WTC11 (cell line): ENCODE measurements at regions not wholly inside any gene's neighbourhood (a gene's known extent, or its start where the extent isn't known, plus 50 kb on each side); places are given as distances from the start of the nearest gene placed in this dataset.

Source experiments
- ATAC-seq: fragments of 200-7000 bp; cut with Tn5 transposase; 2 replicates; pipeline ENCODE4 v1.10.0; 2021; ENCODE audit warnings: mild to moderate bottlenecking, moderate library complexity
- CTCF ChIA-PET: fragments of 300-600 bp; sonication (Branson Sonifier 250); formaldehyde crosslinking; loops from one replicate; lab custom pipeline; 2021; ENCODE audit warnings: antibody characterized with exemption; lab: Charles Lee
- POLR2A ChIA-PET: fragments of 350-600 bp; sonication (Branson Sonifier 250); formaldehyde crosslinking; loops from one replicate; lab custom pipeline; 2021; ENCODE audit warnings: antibody characterized with exemption; lab: Charles Lee
- DNase-seq: peaks from one replicate; pipeline ENCODE4 v3.0.0; 2021; ENCODE audit warnings: low spot score
- H3K27ac Mint-ChIP-seq: 2 replicates; pipeline ENCODE4 v1.8.0; 2021; ENCODE audit warnings: mixed read lengths
- H3K27me3 Mint-ChIP-seq: 2 replicates; pipeline ENCODE4 v1.8.0; 2021; ENCODE audit warnings: low read depth, mild to moderate bottlenecking, moderate library complexity, mixed read lengths
- H3K36me3 Mint-ChIP-seq: 2 replicates; pipeline ENCODE4 v1.8.0; 2021; ENCODE audit warnings: mixed read lengths
- H3K4me1 Mint-ChIP-seq: 2 replicates; pipeline ENCODE4 v1.8.0; 2022; ENCODE audit warnings: mixed read lengths
- H3K4me3 Mint-ChIP-seq: 2 replicates; pipeline ENCODE4 v1.8.0; 2021; ENCODE audit warnings: mild to moderate bottlenecking, moderate library complexity, mixed read lengths
- H3K9me3 Mint-ChIP-seq: 2 replicates; pipeline ENCODE4 v1.8.0; 2021; ENCODE audit warnings: mixed read lengths
- ATF1 ChIP-seq: sonication (generic); formaldehyde crosslinking; IDR thresholded peaks from 2 replicates; pipeline ENCODE4 v1.8.1; 2023; ENCODE audit warnings: mild to moderate bottlenecking, moderate library complexity, missing genetic modification reagents
- CBFB ChIP-seq: sonication (generic); formaldehyde crosslinking; IDR thresholded peaks from 2 replicates; pipeline ENCODE4 v1.8.1; 2022; ENCODE audit warnings: mild to moderate bottlenecking, low read depth, missing genetic modification reagents
- EMX1 ChIP-seq: fragments of 250-450 bp; sonication (Bioruptor Pico); IDR thresholded peaks from 2 replicates; pipeline ENCODE4 v1.8.0; 2021; ENCODE audit warnings: mild to moderate bottlenecking
- FOXJ3 ChIP-seq: sonication (generic); formaldehyde crosslinking; IDR thresholded peaks from 2 replicates; pipeline ENCODE4 v1.9.0; 2021; ENCODE audit warnings: missing genetic modification reagents, mild to moderate bottlenecking, borderline replicate concordance
- FOXP1 ChIP-seq: sonication (generic); formaldehyde crosslinking; IDR thresholded peaks from 2 replicates; pipeline ENCODE4 v1.8.0; 2022; ENCODE audit warnings: missing genetic modification reagents, mild to moderate bottlenecking, moderate library complexity, borderline replicate concordance
- JAZF1 ChIP-seq: fragments of 250-450 bp; sonication (Bioruptor Pico); IDR thresholded peaks from 2 replicates; pipeline ENCODE4 v1.9.0; 2021; ENCODE audit warnings: moderate library complexity, mild to moderate bottlenecking, inconsistent platforms
- MXD4 ChIP-seq: fragments of 250-450 bp; sonication (Bioruptor Pico); IDR thresholded peaks from 2 replicates; pipeline ENCODE4 v1.8.0; 2021; ENCODE audit warnings: mild to moderate bottlenecking, moderate library complexity, borderline replicate concordance
- NFATC4 ChIP-seq: fragments of 250-450 bp; sonication (Bioruptor Pico); IDR thresholded peaks from 2 replicates; pipeline ENCODE4 v1.9.0; 2021; ENCODE audit warnings: mild to moderate bottlenecking
- NFE2L1 ChIP-seq: sonication (generic); formaldehyde crosslinking; IDR thresholded peaks from 2 replicates; pipeline ENCODE4 v1.8.1; 2023; ENCODE audit warnings: missing genetic modification reagents
- OVOL2 ChIP-seq: fragments of 250-450 bp; sonication (Bioruptor Pico); IDR thresholded peaks from 2 replicates; pipeline ENCODE4 v1.9.0; 2021; ENCODE audit warnings: mild to moderate bottlenecking, borderline replicate concordance
- SOX15 ChIP-seq: fragments of 250-450 bp; sonication (Bioruptor Pico); IDR thresholded peaks from 2 replicates; pipeline ENCODE4 v1.9.0; 2021; ENCODE audit warnings: mild to moderate bottlenecking
- TEAD1 ChIP-seq: sonication (generic); formaldehyde crosslinking; IDR thresholded peaks from 2 replicates; pipeline ENCODE4 v1.8.0; 2022; ENCODE audit warnings: mild to moderate bottlenecking, missing genetic modification reagents
- TP53 ChIP-seq: sonication (generic); formaldehyde crosslinking; IDR thresholded peaks from 2 replicates; pipeline ENCODE4 v1.8.1; 2023; ENCODE audit warnings: mild to moderate bottlenecking, missing genetic modification reagents
- ZNF121 ChIP-seq: sonication (generic); formaldehyde crosslinking; IDR thresholded peaks from 2 replicates; pipeline ENCODE4 v1.8.0; 2023; ENCODE audit warnings: missing genetic modification reagents
- ZNF317 ChIP-seq: sonication (generic); formaldehyde crosslinking; IDR thresholded peaks from 2 replicates; pipeline ENCODE4 v1.8.1; 2023; ENCODE audit warnings: low read depth, mild to moderate bottlenecking, moderate library complexity, missing genetic modification reagents, borderline replicate concordance
- ZNF423 ChIP-seq: fragments of 250-450 bp; sonication (Bioruptor Pico); IDR thresholded peaks from 2 replicates; pipeline ENCODE4 v2.1.2; 2022; ENCODE audit warnings: mild to moderate bottlenecking, moderate library complexity
- TF ChIP-seq, protein P1 (sequence below): sonication (generic); formaldehyde crosslinking; IDR thresholded peaks from 2 replicates; pipeline ENCODE4 v1.8.0; 2022; ENCODE audit warnings: missing genetic modification reagents
- TF ChIP-seq, protein P2 (sequence below): fragments of 250-450 bp; sonication (Bioruptor Pico); IDR thresholded peaks from 2 replicates; pipeline ENCODE4 v2.1.2; 2022; ENCODE audit warnings: mild to moderate bottlenecking, moderate library complexity
- TF ChIP-seq, protein P3 (sequence below): sonication (generic); formaldehyde crosslinking; IDR thresholded peaks from 2 replicates; pipeline ENCODE4 v1.8.0; 2023; ENCODE audit warnings: missing genetic modification reagents, mild to moderate bottlenecking, borderline replicate concordance
- TF ChIP-seq, protein P4 (sequence below): sonication (generic); formaldehyde crosslinking; IDR thresholded peaks from 2 replicates; pipeline ENCODE4 v1.8.0; 2022; ENCODE audit warnings: mild to moderate bottlenecking, missing genetic modification reagents

DNA sequence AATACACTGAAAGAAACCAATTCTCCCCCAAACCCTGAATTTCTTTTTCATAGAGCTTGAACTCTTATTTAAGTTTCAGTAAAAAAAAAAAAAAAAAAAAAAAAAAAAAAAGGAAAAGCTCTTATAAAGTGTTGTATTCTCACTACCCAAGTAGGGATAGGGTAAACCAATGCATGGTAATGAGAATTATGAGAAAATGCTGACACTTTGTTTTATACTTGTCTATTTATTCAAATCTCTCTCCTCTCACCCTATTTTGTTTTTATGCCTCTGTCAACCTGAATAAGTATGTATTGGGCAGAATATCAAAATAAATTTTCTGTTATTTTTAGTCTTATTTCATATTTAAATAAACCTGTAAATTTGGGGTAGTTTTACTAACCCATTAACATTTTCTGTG lies 181.9 kb downstream of the GJA1 start:
- H3K36me3 Mint-ChIP-seq = peaks cover 12% of the 10 kb centered on the region
- H3K27me3 Mint-ChIP-seq = no peaks in the 10 kb centered on the region
- ChIA-PET POLR2A (no interaction called here), CTCF (interaction anchor here (0.6 kb wide), 1 partner anchor 62 kb away, joined by 3 read pairs; no protein-coding TSS in a partner anchor)
- TF ChIP-seq NFATC4 = no peak
- no peak for TF ChIP-seq CBFB (CRISPR knock-in tag)
- no peak for TF ChIP-seq MXD4 (CRISPR knock-in tag)
- TF ChIP-seq, protein P1, sequence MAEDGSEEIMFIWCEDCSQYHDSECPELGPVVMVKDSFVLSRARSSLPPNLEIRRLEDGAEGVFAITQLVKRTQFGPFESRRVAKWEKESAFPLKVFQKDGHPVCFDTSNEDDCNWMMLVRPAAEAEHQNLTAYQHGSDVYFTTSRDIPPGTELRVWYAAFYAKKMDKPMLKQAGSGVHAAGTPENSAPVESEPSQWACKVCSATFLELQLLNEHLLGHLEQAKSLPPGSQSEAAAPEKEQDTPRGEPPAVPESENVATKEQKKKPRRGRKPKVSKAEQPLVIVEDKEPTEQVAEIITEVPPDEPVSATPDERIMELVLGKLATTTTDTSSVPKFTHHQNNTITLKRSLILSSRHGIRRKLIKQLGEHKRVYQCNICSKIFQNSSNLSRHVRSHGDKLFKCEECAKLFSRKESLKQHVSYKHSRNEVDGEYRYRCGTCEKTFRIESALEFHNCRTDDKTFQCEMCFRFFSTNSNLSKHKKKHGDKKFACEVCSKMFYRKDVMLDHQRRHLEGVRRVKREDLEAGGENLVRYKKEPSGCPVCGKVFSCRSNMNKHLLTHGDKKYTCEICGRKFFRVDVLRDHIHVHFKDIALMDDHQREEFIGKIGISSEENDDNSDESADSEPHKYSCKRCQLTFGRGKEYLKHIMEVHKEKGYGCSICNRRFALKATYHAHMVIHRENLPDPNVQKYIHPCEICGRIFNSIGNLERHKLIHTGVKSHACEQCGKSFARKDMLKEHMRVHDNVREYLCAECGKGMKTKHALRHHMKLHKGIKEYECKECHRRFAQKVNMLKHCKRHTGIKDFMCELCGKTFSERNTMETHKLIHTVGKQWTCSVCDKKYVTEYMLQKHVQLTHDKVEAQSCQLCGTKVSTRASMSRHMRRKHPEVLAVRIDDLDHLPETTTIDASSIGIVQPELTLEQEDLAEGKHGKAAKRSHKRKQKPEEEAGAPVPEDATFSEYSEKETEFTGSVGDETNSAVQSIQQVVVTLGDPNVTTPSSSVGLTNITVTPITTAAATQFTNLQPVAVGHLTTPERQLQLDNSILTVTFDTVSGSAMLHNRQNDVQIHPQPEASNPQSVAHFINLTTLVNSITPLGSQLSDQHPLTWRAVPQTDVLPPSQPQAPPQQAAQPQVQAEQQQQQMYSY = no peak
- TF ChIP-seq ZNF423 (CRISPR knock-in tag) = no peak
- no peak for TF ChIP-seq FOXP1 (CRISPR knock-in tag)
- TF ChIP-seq NFE2L1 = no peak
- TF ChIP-seq ZNF121 (CRISPR knock-in tag) = no peak
- TF ChIP-seq EMX1 (CRISPR knock-in tag) = no peak
- no peak for TF ChIP-seq TEAD1 (CRISPR knock-in tag)
- TF ChIP-seq ATF1 (CRISPR knock-in tag) = no peak
- no peak for TF ChIP-seq SOX15
- TF ChIP-seq, protein P2, sequence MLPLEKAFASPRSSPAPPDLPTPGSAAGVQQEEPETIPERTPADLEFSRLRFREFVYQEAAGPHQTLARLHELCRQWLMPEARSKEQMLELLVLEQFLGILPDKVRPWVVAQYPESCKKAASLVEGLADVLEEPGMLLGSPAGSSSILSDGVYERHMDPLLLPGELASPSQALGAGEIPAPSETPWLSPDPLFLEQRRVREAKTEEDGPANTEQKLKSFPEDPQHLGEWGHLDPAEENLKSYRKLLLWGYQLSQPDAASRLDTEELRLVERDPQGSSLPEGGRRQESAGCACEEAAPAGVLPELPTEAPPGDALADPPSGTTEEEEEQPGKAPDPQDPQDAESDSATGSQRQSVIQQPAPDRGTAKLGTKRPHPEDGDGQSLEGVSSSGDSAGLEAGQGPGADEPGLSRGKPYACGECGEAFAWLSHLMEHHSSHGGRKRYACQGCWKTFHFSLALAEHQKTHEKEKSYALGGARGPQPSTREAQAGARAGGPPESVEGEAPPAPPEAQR (CRISPR knock-in tag) = no peak
- no peak for TF ChIP-seq FOXJ3
- TF ChIP-seq OVOL2 (CRISPR knock-in tag) = no peak
- TF ChIP-seq, protein P3, sequence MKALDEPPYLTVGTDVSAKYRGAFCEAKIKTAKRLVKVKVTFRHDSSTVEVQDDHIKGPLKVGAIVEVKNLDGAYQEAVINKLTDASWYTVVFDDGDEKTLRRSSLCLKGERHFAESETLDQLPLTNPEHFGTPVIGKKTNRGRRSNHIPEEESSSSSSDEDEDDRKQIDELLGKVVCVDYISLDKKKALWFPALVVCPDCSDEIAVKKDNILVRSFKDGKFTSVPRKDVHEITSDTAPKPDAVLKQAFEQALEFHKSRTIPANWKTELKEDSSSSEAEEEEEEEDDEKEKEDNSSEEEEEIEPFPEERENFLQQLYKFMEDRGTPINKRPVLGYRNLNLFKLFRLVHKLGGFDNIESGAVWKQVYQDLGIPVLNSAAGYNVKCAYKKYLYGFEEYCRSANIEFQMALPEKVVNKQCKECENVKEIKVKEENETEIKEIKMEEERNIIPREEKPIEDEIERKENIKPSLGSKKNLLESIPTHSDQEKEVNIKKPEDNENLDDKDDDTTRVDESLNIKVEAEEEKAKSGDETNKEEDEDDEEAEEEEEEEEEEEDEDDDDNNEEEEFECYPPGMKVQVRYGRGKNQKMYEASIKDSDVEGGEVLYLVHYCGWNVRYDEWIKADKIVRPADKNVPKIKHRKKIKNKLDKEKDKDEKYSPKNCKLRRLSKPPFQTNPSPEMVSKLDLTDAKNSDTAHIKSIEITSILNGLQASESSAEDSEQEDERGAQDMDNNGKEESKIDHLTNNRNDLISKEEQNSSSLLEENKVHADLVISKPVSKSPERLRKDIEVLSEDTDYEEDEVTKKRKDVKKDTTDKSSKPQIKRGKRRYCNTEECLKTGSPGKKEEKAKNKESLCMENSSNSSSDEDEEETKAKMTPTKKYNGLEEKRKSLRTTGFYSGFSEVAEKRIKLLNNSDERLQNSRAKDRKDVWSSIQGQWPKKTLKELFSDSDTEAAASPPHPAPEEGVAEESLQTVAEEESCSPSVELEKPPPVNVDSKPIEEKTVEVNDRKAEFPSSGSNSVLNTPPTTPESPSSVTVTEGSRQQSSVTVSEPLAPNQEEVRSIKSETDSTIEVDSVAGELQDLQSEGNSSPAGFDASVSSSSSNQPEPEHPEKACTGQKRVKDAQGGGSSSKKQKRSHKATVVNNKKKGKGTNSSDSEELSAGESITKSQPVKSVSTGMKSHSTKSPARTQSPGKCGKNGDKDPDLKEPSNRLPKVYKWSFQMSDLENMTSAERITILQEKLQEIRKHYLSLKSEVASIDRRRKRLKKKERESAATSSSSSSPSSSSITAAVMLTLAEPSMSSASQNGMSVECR (CRISPR knock-in tag) = no peak
- TF ChIP-seq, protein P4, sequence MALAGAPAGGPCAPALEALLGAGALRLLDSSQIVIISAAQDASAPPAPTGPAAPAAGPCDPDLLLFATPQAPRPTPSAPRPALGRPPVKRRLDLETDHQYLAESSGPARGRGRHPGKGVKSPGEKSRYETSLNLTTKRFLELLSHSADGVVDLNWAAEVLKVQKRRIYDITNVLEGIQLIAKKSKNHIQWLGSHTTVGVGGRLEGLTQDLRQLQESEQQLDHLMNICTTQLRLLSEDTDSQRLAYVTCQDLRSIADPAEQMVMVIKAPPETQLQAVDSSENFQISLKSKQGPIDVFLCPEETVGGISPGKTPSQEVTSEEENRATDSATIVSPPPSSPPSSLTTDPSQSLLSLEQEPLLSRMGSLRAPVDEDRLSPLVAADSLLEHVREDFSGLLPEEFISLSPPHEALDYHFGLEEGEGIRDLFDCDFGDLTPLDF (CRISPR knock-in tag) = no peak
- TF ChIP-seq JAZF1 (CRISPR knock-in tag) = no peak
- no peak for TF ChIP-seq ZNF317
- TF ChIP-seq TP53 = no peak
- peak overlapping the region; percentile 88; the same call in 1 of the 2 replicates for H3K27ac Mint-ChIP-seq
- H3K4me1 Mint-ChIP-seq = peaks cover 75% of the 10 kb centered on the region
- DNase-seq = no peak
- no peak for ATAC-seq
- H3K4me3 Mint-ChIP-seq = no peak overlapping the region
- H3K9me3 Mint-ChIP-seq = peaks cover 17% of the 10 kb centered on the region
